ENCODE measurements at regions not wholly inside any gene's neighbourhood (a gene's known extent, or its start where the extent isn't known, plus 50 kb on each side); places are given as distances from the start of the nearest gene placed in this dataset.

DNA sequence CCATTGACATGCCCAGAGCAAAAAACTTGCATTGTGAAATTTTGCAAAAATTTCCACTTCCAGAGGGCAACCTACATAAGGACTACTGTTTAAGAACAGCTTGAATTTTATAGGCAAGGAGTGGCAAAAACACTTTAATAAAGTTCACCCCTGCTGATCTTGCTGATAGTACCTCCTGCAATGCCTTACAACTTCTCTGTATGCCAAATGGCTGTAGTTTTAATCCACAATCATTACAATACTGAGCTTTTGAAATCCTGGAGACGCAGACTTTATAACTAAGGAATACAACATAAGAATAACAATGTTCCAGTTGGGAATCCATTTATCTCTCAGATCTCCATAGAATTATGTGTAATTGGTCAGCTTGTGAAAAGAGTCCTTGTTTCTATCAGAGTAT, 247.5 kb downstream of the KCNJ3 start:
- H3K27ac Mint-ChIP-seq, result no peak overlapping the region
- Histone ChIP-seq H3K27ac (ENCODE audit: low read depth, low read length) (no peak overlapping the region), H3K4me3 (ENCODE audit: low read length) (no peak overlapping the region), H3K9me3 (ENCODE audit: control insufficient read depth, low read length) (no peaks in the 10 kb centered on the region), H3K4me1 (ENCODE audit: control insufficient read depth, insufficient read depth, low read length) (peaks cover 5% of the 10 kb centered on the region), H3K9ac (ENCODE audit: extremely low read depth, low read length, poor library complexity, severe bottlenecking) (no peak overlapping the region), H3K27me3 (ENCODE audit: control insufficient read depth, insufficient read depth, low read length, poor library complexity, severe bottlenecking) (no peaks in the 10 kb centered on the region), H3K36me3 (ENCODE audit: control insufficient read depth, insufficient read depth, low read length) (no peaks in the 10 kb centered on the region)
- no peak for DNase-seq
- H3K4me1 Mint-ChIP-seq, result peaks cover 24% of the 10 kb centered on the region
- no peaks in the 10 kb centered on the region for H3K9me3 Mint-ChIP-seq
- TF ChIP-seq, protein P1, sequence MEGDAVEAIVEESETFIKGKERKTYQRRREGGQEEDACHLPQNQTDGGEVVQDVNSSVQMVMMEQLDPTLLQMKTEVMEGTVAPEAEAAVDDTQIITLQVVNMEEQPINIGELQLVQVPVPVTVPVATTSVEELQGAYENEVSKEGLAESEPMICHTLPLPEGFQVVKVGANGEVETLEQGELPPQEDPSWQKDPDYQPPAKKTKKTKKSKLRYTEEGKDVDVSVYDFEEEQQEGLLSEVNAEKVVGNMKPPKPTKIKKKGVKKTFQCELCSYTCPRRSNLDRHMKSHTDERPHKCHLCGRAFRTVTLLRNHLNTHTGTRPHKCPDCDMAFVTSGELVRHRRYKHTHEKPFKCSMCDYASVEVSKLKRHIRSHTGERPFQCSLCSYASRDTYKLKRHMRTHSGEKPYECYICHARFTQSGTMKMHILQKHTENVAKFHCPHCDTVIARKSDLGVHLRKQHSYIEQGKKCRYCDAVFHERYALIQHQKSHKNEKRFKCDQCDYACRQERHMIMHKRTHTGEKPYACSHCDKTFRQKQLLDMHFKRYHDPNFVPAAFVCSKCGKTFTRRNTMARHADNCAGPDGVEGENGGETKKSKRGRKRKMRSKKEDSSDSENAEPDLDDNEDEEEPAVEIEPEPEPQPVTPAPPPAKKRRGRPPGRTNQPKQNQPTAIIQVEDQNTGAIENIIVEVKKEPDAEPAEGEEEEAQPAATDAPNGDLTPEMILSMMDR (conservative IDR thresholded peaks at IDR 0.05), result no peak
- WGBS, 2 experiments (ENCODE audit: insufficient coverage in 1 of 2, insufficient read length in 1 of 2), result 64% methylated on average over 1 of the region's 1 CpG; no CpG with 5 or more reads in 1 of the 2 experiments
- no peak overlapping the region for H3K4me3 Mint-ChIP-seq
- H3K27me3 Mint-ChIP-seq (ENCODE audit: insufficient read depth), result no peaks in the 10 kb centered on the region
- no peaks in the 10 kb centered on the region for H3K36me3 Mint-ChIP-seq (ENCODE audit: low read depth)

DNA sequence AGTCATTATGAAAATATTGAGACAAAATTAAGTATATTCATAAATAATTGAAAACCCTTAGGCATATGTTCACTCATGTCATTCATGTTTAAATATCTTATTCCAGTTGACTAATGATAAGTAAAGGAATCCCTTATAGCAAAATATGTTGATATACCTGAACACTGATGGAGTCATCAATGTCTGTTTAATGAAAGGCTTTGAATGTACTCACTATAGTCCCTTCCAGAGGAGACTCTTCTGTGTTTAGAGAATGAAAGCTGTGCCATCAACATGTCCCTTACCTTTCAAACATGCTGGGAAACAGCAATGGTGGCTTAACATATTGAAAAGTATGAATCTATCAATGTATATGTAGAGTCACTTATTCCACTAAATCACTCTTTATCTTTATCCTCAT, 242.9 kb downstream of the KCNJ3 start:
- Mint-ChIP-seq H3K27me3 (ENCODE audit: insufficient read depth) (no peaks in the 10 kb centered on the region), H3K9me3 (no peaks in the 10 kb centered on the region), H3K27ac (no peak overlapping the region), H3K4me1 (peaks cover 24% of the 10 kb centered on the region), H3K4me3 (no peak overlapping the region), H3K36me3 (ENCODE audit: low read depth) (no peaks in the 10 kb centered on the region)
- H3K27ac ChIP-seq (ENCODE audit: low read depth, low read length), result no peak overlapping the region
- no peak for DNase-seq
- H3K27me3 ChIP-seq (ENCODE audit: control insufficient read depth, insufficient read depth, low read length, poor library complexity, severe bottlenecking), result no peaks in the 10 kb centered on the region
- peaks cover 5% of the 10 kb centered on the region for H3K4me1 ChIP-seq (ENCODE audit: control insufficient read depth, insufficient read depth, low read length)
- H3K9ac ChIP-seq (ENCODE audit: extremely low read depth, low read length, poor library complexity, severe bottlenecking), result no peak overlapping the region
- TF ChIP-seq, protein P1 (conservative IDR thresholded peaks at IDR 0.05), result no peak
- H3K36me3 ChIP-seq (ENCODE audit: control insufficient read depth, insufficient read depth, low read length), result no peaks in the 10 kb centered on the region
- H3K4me3 ChIP-seq (ENCODE audit: low read length), result no peak overlapping the region
- H3K9me3 ChIP-seq (ENCODE audit: control insufficient read depth, low read length), result no peaks in the 10 kb centered on the region

DNA sequence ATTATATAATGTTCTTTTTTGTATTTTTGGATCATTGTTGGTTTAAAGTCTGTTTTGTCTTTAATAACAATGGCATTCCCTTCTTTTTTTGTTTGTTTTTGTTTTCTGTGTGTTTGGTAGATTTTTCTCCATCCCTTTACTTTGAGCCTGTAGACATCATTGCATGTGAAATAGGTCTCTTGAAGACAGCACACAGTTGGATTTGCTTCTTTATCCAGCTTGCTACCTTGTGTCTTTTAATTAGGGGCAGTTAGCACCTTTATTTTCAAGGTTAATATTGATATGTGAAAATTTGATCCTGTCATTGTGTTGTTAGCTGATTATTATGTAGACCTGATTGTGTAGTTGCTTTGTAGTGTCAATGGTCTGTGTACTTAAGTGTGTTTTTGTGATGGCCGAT, 235.7 kb downstream of the KCNJ3 start:
- no peaks in the 10 kb centered on the region for H3K27me3 ChIP-seq (ENCODE audit: control insufficient read depth, insufficient read depth, low read length, poor library complexity, severe bottlenecking)
- no peaks in the 10 kb centered on the region for H3K4me1 ChIP-seq (ENCODE audit: control insufficient read depth, insufficient read depth, low read length)
- H3K36me3 ChIP-seq (ENCODE audit: control insufficient read depth, insufficient read depth, low read length), result no peaks in the 10 kb centered on the region
- 75% methylated on average over 1 of the region's 1 CpG; no CpG with 5 or more reads in 1 of the 2 experiments for WGBS, 2 experiments (ENCODE audit: insufficient coverage in 1 of 2, insufficient read length in 1 of 2)
- H3K36me3 Mint-ChIP-seq (ENCODE audit: low read depth), result no peaks in the 10 kb centered on the region
- H3K4me3 ChIP-seq (ENCODE audit: low read length), result no peak overlapping the region
- no peak overlapping the region for H3K27ac Mint-ChIP-seq
- no peak overlapping the region for H3K27ac ChIP-seq (ENCODE audit: low read depth, low read length)
- no peaks in the 10 kb centered on the region for H3K27me3 Mint-ChIP-seq (ENCODE audit: insufficient read depth)
- no peaks in the 10 kb centered on the region for H3K4me1 Mint-ChIP-seq
- H3K4me3 Mint-ChIP-seq, result no peak overlapping the region
- no peak for DNase-seq
- H3K9me3 ChIP-seq (ENCODE audit: control insufficient read depth, low read length), result peaks cover 7% of the 10 kb centered on the region
- H3K9me3 Mint-ChIP-seq, result peaks cover 21% of the 10 kb centered on the region
- no peak overlapping the region for H3K9ac ChIP-seq (ENCODE audit: extremely low read depth, low read length, poor library complexity, severe bottlenecking)
- TF ChIP-seq, protein P1 (conservative IDR thresholded peaks at IDR 0.05), result no peak

All from endodermal cell (in vitro differentiated cells).